ENCODE measurements at regions not wholly inside any gene's neighbourhood (a gene's known extent, or its start where the extent isn't known, plus 50 kb on each side); places are given as distances from the start of the nearest gene placed in this dataset.
"Not testable (repeated sequence)": the region's sequence is repeated elsewhere in the genome, so short reads cannot be mapped to it uniquely, and the experiment has no call there.

DNA sequence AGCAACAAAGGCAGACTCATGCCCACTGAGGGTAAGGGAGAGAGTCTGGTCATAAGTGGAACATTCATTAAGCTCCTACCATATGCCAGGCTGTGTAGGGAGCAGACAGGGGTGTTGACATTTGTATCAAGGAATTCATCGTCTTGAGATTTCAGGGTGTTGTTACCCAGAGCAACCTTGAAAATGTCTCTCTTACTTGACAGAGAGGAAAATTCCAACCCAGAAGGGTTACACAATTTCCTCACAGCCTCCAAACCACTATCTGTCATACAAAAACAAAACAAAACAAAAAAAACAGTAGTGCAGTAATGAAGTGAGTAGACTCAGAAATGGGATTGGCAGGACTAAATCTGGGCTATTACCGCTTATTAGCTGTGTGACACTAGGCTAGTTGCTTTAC lies 113.2 kb downstream of the MIAT start:
- no peak for DNase-seq

DNA sequence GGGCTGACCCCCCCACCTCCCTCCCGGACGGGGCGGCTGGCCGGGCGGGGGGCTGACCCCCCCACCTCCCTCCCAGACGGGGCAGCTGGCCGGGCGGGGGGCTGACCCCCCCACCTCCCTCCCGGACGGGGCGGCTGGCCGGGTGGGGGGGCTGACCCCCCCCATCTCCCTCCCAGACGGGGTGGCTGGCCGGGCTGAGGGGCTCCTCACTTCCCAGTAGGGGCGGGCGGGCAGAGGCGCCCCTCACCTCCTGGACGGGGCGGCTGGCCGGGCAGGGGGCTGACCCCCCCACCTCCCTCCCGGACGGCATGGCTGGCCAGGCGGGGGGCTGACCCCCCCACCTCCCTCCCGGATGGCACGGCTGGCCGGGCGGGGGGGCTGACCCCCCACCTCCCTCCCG lies 115.7 kb downstream of the MIAT start:
- DNase-seq, result not testable (repeated sequence)

DNA sequence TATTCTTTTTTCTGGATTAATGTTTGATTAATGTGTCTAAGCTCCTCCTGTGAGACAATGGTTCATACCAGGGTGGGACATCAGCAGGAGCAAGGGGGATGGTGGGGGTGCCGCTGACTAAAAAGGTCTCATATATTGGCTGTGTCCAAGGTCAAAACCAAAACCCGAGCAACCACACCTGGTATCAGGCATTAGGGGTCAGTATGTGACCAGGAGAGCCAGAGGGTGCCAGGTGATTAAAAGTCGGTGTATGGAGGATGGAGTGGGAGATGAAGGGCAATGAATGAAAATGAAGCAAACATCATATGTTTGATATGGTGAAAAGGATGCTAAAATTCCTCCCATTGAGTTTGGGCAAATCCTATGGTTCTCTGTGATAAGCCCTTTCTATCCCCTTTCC lies 118.0 kb downstream of the MIAT start:
- no peak for DNase-seq

DNA sequence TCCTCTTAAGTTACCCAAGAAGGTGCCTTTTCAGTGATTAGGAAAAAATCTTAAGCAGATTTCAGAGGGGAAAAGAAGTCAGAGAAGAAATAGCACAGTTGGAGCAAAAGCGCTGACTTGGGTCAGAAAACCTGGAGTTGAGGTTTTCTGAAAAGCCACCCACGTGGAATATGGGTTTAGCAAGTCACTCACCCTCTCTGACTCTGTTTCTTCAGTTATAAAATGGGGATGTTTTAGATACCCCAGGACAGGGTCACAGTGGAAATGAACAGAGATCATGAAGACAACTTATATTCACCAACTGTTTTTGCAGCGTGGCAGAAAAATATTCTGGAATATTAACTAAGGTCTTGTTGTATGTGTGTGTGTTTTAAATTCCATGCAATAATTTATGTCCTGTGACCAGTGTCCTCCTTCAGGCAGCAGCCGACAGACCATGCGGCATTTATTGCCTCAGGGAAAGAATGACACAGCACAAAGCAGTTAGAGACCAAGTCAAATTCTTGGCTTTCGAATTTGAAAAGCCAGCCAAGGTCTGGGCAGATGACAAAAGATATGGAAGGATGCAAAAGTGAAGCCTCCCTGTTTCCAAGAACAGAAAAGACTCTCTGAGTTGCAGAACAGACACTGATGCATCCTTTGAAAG lies 119.9 kb downstream of the MIAT start:
- no peak for DNase-seq

DNA sequence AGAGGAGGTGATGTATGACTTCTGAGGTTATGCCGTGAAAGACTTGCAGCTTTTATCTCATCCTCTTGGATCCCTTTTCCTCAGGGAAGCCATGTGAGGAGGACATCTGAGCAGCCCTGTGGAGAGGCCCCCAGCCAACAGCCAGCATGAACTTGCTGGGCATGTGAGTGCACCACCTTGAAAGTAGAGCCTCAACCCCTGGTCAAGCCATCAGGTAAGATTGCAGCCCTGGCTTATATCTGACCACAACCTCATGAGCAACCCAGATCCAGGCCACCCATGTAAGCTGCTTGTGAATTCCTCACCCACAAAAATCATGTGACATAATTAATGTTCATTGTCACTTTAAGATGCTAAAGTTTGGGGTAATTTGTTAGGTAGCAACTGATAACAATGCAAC lies 121.0 kb downstream of the MIAT start:
- no peak for DNase-seq

DNA sequence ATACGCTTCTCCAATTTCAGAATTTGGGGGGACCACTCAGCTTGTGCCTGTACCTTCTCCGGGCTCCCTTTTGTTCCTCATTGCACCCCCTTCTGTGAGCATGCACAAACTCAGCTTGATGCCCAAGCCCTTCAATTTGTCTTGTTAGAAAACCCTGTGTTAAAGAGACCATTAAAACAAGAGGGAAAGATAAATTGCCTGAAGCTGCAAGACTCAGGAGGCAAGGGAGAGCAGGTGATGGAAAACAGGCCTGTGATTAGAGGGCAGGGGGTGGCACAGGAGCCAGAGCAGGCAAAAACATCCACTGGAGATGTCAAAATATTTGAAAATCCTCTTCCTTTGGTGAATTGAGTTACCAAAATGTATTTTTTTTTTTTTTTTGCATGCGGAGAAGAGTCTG lies 121.7 kb downstream of the MIAT start:
- DNase-seq, result no peak

DNA sequence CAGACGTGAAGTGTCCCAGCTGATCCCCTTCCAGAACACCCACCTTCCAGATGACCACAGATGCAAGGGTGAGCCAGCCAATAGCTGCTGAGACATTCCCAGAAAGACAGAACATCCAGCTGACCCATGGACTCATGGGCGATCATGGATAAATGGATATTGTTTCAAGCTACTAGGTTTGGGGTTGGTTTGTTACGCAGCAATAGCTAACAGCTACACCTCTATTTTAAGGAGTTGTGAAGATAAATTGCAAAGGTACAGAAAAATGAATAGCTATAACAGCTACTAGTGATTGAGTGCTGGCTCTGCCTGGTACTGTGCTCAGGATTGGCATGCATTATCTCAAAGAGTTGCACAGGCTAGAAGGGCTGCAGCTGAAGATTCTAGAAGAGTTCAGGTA lies 122.5 kb downstream of the MIAT start:
- DNase-seq, result no peak

DNA sequence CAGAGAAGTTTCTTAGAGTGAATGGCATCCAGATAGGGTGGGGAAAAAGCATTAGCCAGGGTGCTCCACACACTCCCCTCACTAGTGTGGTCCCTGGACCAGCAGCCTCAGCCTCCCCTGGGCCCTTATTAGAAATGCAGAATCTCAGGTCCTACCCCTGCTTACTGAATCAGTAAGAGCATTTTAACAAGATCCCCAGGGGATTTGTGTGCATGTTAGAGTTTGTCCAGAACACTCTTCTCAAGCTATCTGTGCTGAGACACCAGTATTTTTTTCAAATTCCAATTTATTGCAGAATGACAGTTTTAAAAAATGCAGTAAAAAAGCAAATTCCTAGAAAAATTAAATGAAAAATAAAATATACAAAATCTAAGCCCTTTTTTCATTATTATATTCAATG lies 123.1 kb downstream of the MIAT start:
- DNase-seq, result no peak

DNA sequence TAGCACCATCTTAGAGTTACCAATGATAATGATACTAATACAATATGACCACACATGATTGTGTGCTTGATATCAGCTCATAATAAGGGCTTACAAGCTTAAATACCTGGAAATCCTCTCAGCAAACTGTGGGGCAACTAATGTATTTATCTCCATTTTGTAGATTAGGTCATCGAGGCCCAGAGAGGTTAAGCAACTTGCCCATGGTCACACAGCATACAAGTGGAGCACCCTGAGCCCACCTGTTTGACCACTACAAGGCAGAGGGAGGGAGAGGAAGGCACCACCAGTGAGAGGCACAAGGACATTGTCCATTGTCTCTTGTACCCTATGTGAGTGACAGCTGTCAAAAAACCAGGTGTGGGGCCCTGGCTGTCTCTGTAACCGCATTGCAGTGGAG lies 123.7 kb downstream of the MIAT start:
- DNase-seq, result no peak

DNA sequence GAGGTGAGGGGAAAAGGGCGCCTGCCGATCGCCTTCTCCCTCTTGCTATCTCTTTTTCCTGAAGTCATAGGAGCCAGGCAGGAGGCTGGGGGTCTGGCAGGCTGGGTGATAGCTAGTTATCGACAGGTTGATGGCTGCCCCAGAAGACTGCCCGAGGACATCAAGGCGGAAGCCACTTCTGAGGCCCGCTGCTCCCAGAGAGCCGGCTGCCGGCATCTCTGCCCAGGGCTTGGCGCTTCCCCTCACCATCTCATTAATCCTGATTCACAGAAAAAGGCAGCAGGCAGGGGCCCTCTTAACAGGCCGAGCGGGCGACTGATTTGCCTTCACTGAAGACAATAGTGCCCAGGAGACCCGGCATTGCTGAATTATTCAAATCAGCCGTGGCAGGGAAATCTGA lies 124.2 kb downstream of the MIAT start:
- DNase-seq, result no peak

DNA sequence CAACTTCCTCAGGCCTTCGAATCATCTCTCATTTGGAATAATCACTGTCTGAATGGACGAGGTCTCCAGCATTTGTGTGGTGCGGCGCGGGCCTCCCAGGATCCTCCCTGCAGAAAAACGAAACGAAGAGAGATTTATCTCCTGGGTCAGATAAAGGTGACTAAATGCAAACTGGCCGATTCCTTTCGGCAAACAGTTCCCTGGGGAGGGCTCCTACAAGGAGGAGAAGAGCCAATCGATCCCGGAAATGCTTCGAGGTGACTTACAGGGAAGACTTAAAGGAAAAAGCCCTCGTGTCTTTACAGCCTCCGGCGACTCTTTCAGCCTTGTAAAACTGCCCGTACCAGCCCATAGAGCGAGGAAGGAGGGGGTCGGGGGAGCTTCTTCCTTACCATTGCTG lies 126.5 kb downstream of the MIAT start:
- no peak for DNase-seq

DNA sequence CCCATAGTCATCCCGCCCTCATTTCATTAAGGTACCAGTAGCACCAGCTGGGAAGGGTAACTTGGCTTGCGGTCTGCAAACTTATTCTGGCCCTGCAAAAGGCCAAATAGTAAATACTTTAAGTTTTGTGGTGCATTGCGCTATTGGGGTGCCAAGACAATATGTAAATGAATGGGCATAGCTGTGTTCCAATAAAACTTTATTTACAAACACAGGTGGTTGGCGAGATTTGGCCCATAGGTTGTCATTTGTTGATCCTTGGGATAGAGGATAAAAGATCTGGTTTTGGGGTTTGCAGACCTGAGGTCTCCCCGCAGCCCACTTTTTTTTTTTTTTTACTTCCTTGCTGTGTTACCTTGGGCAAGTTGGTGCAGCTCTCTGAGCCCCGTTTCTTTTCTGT lies 127.4 kb downstream of the MIAT start:
- no peak for DNase-seq

DNA sequence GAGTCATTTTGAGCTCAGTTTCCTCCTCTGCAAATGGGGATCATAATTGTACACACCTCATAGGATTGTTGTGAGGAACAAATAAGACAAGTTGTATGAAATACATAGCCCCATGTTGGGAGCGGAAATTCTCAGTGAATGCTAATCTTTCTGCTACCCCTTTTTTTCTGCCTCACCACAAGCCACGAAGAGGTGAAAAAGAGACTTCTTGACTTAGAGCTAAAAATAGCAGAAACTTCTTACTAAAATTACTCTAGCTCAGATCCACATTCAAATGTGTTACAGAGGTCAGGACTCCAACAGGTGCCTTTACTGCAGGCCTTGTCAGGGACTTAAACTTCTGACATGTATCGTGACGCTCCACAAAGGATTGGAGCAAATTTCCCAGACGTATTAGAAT lies 128.5 kb downstream of the MIAT start:
- no peak for DNase-seq

DNA sequence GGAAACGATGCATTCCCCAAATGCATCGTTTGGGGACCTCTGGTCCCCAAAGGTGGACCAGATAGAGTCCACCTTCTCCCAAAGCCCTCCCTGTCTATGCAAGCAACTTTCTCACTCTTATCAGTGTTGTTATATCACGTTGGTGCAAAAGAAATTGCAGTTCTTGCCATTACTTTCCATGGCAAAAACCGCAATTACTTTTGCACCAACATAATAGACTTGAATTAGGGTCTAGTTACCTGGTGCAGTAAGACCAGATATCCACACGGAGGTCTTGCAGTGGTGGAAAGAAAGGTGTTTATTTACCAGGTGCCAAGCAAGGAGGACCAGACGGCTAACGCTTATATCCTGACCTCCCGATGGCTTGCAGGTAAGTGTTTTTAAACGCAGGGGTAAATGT lies 129.0 kb downstream of the MIAT start:
- DNase-seq, result no peak

DNA sequence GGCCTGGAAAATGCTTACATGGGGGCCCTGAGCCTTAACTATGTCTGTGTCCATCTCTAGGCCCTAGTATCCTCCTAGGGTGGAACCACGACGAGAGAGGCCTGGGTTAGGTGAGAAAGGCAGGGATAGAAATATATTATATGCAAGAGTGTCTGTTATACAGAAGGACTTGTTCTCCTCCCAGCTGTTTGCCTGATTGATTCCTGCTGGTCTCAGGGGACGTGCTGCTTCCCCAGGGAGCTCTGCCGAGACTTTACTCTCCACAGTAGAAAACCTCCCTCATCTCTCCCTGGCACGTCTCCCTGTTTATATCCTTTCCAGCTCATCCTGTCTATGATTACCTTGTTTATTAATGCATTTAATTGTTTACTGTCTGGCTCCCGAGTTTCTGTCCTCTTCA lies 132.6 kb downstream of the MIAT start:
- no peak for DNase-seq

DNA sequence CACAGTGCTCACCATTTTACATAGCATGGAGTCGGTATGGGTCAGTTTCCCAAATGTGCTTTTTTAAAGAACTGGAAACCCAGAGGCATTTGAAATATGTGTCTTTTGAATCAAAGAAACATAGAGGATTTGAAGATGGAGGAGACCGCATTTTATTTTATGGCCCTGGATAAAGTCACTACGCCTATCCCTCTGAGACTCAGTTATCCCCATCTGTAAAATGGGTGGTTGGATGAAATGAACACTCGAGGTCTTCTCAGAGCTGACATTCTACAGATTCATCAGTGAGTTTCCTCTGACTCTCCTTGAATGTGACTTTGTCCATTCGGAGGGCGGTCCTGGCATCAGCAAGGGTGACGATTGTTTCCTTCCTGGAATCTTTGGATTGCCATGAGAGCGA lies 135.1 kb downstream of the MIAT start:
- no peak for DNase-seq

DNA sequence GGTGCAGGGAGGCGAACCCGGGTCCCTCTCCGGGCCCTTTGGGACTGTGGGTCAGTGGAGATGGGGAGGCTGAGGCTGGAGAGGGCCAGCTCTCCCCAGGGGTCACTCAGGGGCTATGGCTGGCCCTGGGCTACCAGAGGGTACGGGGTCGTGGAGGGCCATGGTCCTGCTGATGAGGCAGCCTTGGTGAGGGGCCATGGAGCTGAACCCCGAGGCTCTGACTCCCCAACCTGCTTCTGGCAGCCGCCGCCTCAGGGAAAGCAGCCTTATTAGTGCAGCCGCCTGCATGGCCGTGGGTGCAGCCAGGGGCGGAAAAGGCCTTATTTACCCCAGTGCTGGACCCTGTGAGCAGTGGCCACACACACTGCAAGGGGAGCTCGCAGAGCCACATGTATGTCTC lies 139.4 kb downstream of the MIAT start:
- no peak for DNase-seq

DNA sequence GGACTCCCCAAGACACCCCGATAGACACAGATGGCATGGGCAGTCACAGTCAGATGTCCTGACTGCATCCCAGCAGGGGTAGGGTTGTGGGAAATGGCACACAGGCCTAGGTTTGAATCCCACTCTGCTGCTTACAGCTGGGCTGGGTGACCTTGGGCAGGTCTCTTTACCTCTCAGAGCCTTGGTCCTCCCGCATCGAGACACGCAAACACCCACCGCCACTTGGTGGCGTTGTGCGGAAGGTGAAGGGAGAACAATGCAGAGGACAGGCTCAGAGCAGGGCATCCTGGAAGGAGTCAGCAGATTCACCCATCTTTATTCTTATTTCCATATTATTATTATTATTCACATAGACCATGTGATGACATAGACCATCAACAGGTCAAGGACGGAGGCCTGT lies 140.5 kb downstream of the MIAT start:
- DNase-seq, result no peak

DNA sequence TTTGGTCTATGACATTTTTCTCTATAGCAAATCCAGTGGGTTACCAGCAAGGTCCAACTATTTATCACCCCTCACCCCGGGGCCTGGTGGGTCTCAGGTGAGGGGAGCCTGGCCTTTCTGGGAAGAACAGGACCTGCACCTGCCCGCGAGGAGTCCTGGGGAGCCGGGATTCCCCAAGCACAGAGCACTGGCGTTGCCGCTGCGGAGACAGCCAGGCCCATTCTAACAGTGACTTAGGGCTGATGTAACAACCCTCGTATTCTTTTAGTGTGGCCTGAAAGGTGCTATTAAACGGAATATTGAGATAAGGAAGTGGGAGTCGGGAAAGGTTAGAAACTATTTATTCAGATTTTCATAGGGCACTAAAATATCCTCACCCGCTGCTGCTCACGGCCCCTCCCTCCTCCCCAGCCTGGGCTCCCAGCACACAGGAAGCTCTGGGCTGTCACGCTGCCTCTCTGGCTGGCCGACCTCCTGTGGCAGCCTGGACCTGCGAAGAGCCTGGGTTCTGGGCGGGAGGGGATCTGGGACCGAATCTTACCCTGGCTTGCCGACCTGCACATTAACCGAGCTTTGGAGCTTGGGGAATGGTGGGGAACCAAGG lies 141.2 kb downstream of the MIAT start:
- no peak for DNase-seq

DNA sequence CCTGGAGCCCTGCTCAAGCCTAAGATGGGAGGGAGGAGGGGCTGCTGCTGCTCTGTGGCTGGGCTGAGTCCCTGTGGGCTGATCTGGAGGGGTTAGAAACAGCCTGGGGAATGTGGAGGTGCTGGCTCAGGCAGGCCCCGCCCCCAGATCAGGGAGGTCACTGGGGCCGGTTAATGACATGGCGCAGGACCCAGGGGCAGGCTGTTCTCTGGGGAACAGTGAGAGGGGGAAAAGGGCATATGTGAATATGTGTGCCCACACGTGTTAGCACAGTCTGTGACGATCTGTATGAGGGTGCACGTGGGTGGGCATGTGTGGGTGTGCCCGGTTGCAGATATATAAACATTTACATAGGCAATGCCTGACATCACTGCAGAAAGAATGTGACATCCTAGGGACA lies 143.5 kb downstream of the MIAT start:
- no peak for DNase-seq

DNA sequence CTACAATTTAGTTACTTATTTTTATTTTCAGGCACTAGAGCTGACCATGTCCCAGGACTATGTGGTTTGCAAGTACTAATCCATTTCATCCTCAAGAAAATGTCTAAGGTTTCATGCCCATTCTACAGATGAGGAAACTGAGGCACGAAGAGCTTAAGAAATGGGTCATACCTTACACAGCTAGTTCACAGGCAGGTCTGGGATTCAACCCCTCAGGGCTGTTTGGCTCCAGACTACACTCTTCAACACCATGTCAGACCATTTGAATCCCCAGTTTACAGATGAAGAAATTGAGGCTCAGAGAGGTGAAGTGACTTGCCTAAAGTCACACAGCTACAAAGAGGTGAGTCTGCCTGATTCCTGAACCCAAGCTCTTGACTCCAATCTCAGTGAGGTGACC lies 144.1 kb downstream of the MIAT start:
- no peak for DNase-seq

DNA sequence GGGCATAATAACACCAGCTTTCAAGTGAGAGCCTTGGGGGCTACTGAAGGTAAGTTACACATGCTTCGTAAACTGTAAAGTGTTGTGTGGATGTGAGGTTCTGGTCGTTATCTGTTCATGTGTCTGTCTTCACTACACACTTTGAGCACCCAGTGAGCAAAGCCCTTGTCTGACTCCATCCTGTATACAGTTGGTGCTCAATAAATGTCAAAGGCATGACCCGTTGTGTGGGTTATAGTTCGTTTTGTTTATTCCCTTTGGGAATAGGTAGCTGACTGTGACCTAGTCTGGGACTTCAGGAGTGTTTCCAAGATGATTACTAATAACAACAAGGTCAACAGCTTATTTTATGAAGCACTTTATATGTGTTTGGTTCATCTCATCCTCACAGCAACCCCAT lies 146.9 kb downstream of the MIAT start:
- DNase-seq, result no peak

DNA sequence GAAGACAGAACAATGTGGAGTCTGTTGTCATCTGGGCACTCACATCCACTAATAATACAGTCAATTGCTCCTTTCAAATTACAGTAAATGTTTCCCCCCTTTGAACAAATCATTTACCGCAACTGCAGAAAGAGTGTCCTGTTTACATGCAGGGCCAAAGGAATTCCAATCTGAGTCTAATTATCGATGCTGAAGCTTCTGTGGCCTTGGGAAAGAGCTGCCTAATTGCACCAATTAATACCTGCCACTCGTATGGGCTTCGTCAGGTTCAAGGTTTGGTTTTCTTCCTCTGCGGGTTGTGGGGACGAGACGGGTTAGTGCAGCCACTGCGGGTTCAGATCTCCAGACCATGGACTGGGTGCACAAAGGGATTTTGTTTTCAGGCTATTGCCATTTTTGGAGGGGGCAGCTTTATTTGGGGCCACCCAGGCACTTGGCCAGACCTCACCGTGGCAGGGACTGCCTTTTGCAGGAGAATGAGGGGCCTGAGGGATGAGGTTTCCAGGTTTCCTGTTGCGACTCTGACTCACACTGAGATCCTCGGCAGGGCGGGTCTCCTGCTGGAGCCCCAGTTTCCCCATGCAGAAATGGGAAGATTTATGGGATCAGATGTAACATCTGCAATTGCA lies 147.6 kb downstream of the MIAT start:
- DNase-seq, result no peak

DNA sequence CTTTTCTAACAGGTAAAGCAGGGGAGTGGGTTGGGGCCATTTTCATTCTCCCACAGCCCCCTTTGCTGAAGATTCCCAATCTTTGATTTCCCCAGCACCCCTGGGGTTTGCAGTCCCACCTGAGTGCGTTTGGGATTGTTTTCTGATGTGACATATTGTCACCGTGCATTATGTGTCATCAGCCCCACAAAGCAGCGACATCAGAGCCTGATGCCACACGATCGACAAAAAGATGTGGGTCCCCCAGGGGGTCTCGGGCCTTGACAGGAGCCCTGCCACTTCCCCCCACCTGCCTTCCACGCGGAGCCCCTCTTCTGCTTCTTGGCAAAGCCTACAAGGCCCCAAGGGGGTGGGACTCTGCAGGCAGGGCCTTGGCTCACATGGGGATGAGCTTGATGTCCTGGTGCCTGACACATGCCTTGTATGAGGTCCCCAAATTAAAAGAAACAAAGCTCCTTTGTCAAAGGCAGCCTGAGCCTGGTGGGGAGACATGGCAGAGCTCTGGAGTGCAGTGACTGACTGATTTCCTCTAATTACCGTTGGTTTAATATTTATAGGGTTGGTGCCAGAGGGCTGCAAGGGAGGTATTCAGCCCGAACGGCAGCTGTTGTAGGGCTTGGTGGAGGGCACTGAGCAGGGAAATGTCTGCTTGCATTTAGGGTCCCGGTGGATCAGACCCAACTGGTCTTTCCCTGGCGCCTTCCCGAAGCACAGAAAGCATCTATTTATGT lies 149.2 kb downstream of the MIAT start:
- DNase-seq, result no peak

Measured in NCI-H1694 treated with DMSO at 0.1 percent for 48 hours (cell line).